ENCODE measurements at regions not wholly inside any gene's neighbourhood (a gene's known extent, or its start where the extent isn't known, plus 50 kb on each side); places are given as distances from the start of the nearest gene placed in this dataset.

DNA sequence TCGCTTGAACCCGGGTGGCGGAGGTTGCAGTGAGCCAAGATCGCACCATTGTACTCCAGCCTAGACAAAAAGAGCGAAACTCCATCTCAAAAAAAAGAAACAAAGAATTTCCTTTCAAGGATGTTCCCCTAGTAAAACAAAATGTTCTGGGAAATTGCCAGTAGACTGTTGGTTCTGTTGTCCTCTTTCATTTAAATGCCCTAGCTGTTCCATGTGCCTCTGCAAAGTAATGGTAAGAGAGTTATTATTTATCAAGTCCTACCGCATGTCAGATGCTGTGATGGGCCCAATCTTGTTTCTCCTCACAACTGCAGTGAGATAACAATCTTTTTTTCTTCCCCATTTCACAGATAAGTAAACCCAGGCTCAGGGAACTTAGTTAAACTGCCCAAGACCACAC is 254.3 kb upstream of the TPM1 start:
- TF ChIP-seq CTCF (IDR thresholded peaks at IDR 0.05) (no peak), POLR2A (IDR thresholded peaks at IDR 0.05) (no peak)

Data from body of pancreas (tissue), 4 donors.